ENCODE measurements at regions not wholly inside any gene's neighbourhood (a gene's known extent, or its start where the extent isn't known, plus 50 kb on each side); places are given as distances from the start of the nearest gene placed in this dataset.
"Not testable (repeated sequence)": the region's sequence is repeated elsewhere in the genome, so short reads cannot be mapped to it uniquely, and the experiment has no call there.

DNA sequence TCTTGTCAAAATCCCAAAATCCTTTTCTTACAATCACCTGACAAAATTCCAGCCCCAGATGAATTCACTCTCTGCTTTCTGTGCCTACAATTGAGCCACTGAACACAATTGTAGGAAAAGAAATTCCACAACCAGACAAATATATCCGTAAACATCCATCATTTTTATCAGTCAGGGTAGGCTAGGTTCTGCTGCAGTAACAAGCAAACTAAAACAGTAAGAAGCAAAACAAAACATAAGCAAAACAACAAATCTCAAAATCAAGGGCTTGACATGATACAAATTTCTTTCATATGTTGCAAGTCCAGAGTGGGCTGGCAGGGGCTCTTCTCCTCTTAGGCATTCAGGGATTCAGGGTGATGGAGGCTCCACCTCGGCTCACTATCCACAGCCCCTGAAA is 114.2 kb upstream of the MAN2A1 start:
- DNase-seq (ENCODE audit: low spot score): no peak

DNA sequence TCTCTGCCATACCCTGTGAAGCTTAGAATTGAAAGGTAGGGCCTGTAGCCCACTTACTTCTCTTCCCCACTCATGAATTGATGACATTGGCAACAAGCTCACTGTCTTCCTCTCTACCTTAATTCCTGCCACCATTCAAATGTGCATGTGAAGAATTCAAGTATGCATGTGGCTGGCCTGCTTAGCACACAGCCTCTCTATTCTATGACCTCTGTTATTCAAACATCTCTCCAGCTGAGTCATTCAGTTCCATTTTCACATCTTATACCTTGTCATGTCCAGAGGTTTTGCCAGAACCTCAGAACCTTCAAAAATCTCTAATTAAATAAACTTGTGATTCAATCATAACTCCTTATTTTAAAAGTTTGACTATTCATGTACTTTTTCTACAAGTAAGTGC is 114.7 kb upstream of the MAN2A1 start:
- no peak for DNase-seq (ENCODE audit: low spot score)

DNA sequence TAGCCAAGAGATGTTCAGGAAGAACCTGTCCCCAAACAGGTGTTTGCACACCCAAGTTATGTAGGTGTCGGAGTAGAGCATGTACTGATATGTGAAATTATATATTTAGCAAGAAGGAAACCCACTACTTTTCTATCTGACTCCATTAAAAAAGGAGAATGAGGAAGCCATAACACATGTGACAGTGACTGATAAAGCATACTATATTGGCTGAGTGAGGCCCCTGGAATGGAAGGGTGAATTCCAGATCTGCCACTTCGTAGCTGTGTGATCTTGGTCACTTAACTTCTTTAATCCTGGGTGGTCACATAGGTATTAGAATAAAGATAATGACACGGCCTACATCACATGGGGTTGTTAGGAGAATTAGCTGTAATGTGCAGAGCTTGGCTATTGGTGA is 116.0 kb upstream of the MAN2A1 start:
- DNase-seq (ENCODE audit: low spot score): no peak

DNA sequence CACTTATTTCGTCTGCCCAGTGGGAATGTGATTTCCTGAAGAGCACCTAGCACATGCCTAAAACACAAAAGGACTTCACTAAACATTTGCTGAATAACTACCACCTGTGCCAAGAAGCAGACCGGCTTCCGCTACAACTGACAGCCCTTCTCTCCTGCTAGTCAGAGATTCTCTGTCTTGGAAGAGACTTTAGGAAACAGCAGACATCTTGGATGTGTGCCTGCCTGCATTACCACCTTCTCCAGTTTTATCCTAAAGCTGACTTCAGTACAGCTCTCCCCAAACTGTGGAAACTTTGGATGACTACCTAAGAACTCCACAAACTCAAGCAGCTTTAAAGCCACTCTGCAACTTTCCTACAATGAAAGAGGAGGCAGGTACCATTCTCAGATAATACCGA is 116.5 kb upstream of the MAN2A1 start:
- no peak for DNase-seq (ENCODE audit: low spot score)

DNA sequence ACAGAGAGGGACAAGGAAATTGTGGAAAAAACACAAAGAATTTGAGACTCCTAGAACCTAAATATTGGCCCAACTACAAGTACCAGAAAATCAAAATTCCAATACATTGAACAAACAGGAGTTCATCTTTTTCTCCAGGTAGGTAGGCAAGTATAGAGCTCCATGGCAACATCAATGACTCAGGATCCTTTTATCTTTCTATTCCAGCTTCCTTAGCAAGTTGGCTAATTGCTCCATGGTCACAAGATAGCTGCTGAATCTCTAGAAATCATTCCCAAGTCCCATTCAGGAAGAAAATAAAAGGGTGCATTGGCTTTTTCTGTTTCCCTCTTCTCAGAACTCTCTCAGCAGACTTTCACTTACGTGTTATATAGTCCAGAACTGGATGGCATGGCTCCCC is 117.9 kb upstream of the MAN2A1 start:
- DNase-seq (ENCODE audit: low spot score): no peak

DNA sequence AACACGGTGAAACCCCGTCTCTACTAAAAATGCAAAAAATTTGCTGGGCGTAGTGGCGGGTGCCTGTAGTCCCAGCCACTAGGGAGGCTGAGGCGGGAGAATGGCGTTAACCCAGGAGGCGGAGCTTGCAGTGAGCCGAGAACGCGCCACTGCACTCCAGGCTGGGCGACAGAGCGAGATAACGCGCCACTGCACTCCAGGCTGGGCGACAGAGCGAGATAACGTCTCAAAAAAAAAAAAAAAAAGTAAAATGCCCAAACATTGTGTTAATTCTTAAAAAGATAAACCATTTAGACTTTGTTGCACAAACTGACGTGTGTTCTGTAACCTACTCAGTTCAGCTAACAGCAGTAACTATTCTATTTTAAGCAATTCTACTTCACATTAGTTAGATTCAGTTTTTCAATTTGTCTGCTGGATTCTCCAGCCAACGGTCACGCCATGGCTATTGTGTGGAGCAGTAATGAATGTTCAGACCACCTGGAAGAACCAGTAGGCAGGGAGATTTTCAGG is 119.3 kb upstream of the MAN2A1 start:
- DNase-seq (ENCODE audit: low spot score): no peak

DNA sequence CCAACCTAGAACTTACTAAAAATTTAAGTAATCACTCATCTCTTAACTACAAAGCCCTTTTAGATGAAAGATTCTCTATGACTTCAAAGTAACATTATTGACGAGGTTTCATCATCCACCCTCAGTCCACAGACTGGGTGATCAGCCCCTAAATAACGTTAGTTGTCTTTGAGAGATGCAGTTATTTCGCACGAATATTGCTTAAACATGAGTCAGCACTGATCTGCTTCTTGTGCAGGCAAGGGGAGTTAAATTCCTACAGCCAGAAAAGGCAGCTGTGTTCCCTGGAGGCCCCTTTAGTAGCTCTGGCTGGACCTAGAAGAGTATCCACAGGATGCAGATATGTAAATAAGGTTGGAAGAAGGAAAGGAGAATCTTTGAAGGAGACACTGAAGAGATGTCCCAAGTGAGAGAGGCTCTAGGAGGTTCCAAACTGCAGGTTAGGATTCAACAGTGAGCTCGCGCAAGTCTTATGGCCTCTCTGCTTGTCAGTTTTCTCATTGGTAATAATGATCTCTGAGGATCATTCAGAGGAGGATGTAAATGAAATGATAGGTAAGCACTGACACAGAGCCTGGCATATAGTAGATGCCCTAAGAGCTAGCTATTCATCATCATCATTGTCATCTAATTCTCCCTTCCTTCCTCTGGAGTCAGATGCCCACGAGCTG is 122.2 kb upstream of the MAN2A1 start:
- DNase-seq (ENCODE audit: low spot score): no peak

DNA sequence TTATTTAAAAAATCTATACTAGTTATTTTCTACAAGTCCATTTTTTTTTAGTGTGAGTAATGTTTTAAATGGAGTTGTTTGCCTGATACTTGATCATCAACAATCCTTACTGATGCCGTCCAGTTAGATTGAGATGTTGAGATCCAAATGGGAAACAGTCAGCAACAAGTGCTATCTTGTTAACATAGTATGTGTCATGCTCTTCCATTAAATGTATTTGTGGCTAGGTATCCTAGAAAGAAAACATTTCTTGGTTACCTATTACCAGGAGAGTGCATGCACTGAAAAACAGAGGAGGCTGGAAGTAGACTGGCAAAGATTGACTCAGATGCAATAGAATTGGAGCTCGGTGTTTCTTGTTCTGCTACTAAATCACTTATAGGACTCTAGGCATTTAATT is 123.4 kb upstream of the MAN2A1 start:
- no peak for DNase-seq (ENCODE audit: low spot score)

DNA sequence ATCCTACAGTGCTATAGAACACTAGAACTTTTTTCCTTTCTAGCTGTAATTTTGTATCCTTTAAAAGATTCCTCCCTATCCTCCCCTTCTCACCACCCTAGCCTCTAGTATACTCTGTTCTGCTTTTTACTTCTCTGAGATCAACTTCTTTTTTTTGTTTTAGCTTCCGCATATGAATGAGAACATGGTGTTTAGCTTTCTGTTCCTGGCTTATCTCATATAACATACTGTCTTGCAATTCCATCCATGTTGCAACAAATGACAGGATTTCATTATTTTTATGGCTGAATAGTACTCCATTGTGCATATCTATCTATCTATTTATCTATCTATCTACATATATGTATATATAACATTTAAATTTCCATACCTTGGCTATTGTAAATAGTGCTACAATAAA is 126.0 kb upstream of the MAN2A1 start:
- DNase-seq (ENCODE audit: low spot score): no peak

DNA sequence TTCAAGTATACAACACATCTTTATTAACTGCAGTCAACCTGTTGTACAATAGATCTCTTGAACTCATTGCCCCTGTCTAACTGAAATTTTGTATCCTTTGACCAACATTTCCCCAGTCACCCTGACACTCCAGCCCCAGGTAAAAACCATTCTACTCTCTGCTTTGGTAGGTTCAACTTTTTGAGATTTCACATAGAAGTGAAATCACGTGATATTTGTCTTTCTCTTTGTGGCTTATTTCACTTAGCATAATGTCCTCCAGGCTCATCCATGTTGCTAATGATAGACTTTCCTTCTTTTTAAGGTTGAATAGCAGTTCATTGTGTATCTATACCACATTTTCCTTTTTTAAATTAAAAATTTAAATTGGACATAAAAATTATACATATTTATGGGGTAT is 126.5 kb upstream of the MAN2A1 start:
- DNase-seq (ENCODE audit: low spot score): no peak

DNA sequence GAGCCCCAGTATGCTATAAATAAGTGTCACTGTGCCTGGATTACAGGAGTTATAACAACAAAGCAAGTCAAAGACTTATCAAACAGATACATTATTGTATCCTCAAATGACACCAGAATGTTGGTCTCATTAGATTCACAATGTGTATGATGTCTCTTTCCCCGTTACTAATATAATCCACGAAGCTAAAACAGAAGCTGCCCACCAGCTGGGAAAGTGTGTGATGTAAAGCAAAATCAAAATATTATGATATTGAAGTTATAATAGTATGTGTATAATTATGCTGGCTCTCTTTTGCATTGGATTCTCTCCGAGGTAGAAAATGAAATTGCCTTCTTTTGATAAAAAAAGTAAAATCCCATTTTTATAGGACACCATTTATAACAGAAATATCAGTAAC is 127.3 kb upstream of the MAN2A1 start:
- no peak for DNase-seq (ENCODE audit: low spot score)

DNA sequence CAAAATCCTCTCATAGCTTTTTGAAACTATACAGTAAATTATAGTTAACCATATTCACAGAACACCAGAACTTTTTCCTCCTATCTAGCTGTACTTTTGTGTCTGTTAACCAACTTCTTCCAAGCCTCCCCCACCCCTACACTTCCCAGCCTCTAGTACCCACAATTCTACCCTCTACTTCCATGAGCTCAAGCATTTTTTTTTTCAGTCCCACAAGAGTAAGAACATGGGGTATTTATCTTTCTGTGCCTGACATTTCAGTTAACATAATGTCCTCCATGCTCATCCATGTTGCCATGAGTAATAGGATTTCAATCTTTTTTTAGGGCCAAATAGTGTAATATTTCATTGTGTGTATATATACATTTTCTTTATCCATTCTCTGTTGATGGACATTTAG is 128.3 kb upstream of the MAN2A1 start:
- DNase-seq (ENCODE audit: low spot score): no peak

DNA sequence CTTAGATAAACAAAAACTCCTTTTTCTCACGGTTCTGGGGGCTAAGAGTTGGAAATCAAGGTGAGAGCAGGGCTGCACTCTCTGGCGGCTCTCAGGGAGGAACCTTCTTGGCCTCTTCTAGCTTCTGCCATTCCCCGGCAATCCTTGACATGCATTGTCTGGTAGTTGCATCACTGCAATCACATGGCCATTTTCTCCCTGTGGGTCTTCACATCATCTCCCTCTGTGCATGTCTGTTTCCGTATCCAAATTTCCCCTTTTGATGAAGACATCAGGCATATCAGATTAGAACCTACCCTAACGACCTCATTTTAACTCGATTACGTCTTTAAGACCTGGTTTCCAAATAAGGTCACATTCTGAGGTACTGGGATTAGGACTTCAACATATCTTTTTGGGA is 129.2 kb upstream of the MAN2A1 start:
- DNase-seq (ENCODE audit: low spot score): no peak

DNA sequence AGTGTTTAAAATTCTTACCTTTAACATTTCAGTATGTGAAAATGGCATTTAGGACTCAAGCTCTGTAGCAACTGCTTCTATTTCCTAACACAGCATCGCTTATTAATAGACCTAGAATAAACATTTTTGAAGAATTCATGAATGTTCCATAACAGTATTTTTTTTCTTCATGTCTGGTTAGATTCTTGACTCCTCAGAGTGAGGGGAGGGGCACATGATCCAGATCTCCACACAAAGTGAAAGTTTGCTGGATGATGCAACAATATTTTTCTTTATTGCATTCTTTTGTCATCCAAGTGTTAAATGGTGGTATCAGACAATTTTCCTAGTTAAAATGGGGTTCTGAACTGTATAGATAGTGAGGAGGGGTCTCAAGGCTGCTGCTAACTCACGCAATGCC is 130.8 kb upstream of the MAN2A1 start:
- DNase-seq (ENCODE audit: low spot score): no peak

DNA sequence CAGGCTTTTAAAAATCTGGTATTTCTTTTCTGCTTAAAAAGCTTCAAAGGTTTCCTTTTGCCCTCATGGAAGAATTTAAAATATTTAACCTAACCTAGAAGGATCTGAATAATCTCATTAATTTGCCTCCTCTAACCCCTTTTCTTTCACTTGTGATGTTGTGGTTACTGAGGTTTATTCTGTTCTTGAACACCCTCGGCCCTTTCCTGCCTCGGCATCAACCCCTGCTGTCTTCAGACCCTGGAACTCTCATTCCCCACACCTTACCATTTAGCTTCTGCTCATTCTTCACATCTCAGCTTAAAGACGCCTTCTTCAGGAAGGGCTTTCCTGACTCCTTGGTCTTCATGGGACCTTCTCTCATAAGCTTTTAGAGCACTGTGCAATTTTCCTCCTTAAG is 131.4 kb upstream of the MAN2A1 start:
- DNase-seq (ENCODE audit: low spot score): no peak

DNA sequence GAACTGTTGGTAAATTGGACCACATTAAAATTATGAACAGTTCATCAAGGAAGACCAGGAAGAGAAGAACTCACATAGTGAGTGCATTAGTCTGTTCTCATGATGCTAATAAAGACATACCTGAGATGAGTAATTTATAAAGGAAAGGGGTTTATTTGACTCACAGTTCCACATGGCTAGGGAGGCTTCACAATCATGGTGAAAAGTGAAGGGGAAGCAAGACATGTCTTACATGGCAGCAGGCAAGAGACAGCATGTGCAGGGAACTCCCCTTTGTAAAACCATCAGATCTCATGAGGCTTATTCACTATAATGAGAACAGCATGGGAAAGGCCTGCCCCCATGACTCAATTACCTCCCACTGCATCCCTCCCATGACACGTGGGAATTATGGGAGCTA is 135.9 kb upstream of the MAN2A1 start:
- DNase-seq (ENCODE audit: low spot score): no peak

DNA sequence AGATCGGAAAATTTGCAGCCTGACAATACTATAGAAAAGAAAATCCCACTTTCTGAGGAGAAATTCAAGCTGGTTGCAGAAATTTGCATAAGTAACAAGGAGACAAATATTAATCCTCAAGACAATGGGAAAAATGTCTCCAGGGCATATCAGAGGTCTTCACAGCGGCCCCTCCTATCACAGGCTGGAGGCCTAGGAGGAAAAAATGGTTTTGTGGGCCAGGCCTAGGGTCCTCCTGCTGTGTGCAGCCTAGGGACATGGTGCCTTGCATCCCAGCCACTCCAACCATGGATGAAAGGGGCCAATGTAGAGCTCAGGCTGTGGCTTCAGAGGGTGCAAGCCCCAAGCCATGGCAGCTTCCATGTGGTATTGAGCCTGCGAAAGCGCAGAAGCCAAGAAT is 138.5 kb upstream of the MAN2A1 start:
- DNase-seq (ENCODE audit: low spot score): not testable (repeated sequence)

DNA sequence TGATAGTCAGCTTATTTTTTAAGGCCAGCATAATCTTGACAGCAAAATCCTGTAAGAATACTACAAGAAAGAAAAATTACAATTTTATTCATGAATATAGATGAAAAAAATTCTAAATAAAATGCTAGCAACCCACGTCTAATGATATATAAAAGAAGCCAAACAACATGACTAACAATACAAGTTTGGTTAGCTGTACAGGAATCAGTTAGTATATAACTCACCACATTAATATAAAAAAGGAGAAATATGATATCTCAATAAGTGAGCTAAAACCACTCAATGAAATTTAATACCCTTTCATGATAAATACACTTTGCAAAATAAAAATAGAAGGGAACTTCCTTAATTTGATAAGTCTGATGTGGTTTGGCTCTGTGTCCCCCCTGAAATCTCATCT is 139.7 kb upstream of the MAN2A1 start:
- DNase-seq (ENCODE audit: low spot score): no peak

DNA sequence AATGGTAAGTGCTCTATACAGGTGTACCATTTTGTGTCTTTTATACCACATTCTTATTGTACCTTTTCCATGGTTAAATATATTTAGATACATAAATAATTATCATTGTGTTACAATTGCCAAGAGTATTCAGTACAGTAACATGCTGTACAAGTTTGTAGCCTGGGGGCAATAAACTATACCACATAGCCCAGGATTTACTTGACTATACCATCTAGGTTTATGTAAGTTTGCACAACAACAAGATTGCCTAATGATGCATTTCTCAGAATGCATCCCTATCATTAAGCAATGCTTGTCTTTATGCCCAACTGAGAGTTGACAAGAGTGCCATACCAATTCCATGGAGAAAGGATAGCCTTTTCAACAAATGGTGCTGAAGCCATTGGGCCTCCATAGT is 136.7 kb upstream of the PJA2 start:
- DNase-seq (ENCODE audit: low spot score): no peak

DNA sequence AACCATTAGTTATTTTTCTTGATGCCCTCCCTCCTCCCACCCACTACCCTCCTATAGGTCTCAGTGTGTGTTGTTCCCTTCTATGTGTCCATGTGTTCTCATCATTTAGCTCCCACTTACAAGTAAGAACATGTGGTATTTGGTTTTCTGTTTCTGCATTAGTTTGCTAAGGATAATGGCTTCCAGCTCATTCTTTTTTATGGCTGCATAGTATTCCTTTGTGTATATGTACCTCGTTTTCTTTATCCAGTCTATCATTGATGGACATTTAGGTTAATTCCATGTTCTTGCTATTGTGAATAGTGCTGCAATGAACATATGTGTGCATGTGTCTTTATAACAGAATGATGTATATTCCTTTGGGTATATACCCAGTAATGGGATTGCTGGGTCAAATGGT is 135.1 kb upstream of the PJA2 start:
- DNase-seq (ENCODE audit: low spot score): not testable (repeated sequence)

DNA sequence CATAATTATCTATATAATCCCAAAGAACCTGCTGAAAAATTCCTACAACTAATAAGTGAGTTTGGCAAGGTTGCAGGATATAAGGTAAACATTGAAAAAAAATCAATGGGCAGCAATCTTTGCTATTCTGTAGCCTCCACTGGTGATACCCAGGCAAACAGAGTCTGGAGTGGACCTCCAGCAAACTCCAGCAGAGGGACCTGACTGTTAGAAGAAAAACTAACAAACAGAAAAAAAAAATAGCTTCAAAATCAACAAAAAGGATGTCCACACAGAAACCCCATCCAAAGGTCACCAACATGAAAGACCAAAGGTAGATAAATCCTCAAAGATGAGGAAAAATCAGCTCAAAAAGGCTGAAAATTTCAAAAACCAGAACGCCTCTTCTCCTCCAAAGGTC is 128.9 kb upstream of the PJA2 start:
- DNase-seq (ENCODE audit: low spot score): not testable (repeated sequence)

DNA sequence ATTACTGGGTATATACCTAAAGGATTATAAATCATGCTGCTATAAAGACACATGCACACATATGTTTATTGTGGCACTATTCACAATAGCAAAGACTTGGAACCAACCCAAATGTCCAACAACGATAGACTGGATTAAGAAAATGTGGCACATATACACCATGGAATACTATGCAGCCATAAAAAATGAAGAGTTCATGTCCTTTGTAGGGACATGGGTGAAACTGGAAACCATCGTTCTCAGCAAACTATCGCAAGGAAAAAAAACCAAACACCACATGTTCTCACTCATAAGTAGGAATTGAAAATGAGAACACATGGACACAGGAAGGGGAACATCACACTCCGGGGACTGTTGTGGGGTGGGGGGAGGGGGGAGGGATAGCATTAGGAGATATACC is 125.3 kb upstream of the PJA2 start:
- DNase-seq (ENCODE audit: low spot score): not testable (repeated sequence)

DNA sequence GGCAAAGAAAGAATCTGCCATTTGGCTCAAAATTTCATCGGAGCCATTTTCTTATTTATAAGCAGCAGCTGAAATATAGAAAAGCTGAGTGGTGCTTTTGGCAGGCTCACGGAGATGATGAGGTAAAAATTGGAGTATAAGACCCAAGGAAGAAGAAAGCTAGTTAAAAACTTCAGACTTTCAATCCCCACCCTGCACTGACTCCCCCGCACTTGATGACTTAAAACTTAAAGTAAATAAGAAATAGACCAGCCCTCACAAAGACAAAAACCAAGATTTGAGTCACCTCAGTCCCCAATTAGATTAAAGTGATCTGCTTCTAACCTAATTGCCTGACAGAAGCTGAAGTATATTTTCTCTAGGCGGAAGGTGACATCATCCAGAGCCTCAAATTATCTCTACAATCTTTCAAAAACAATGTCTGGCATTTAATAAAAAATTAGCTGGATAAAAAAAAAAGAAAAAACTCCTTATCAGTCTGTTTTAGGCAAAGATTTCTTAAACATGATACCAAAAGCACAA is 124.0 kb upstream of the PJA2 start:
- no peak for DNase-seq (ENCODE audit: low spot score)

DNA sequence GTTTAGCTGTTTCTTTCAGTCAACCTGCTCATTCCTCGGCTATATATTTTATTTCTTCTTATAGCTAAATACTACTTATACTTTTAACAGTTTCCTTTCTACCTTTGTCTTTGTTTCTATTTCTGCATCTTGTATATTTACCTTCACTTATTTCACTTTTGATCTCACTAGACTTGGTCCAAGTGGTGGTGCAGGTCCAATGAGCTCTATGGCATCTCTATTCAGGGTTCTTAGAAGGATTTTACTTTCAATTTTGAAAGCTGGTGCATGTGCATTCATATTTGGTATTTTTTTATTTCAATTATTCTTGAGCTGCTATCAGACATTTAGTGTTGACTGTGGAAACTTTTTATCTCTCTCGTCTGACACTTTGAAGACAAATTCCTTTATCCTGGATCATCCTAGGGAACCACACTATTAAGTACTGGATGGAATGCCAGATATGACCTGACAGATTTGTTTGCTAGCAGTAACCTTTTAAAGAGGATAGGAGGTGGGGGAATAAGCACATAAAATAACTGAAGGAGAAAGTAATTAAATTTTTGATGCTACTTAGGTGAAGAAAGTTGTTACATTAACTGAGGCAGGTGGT is 123.1 kb upstream of the PJA2 start:
- no peak for DNase-seq (ENCODE audit: low spot score)

Measured in hematopoietic multipotent progenitor cell treated with erythropoietin and hydrocortisone succinate and interleukin-3 and kit ligand, for 17 days (in vitro differentiated cells).